ENCODE measurements at regions not wholly inside any gene's neighbourhood (a gene's known extent, or its start where the extent isn't known, plus 50 kb on each side); places are given as distances from the start of the nearest gene placed in this dataset.

- no peak overlapping the region for H3K27ac ChIP-seq
- no peak for DNase-seq (ENCODE audit: low spot score in 2 of 2)
- no peaks in the 10 kb centered on the region for H3K9me3 ChIP-seq
- no peaks in the 10 kb centered on the region for H3K27me3 ChIP-seq
- no peaks in the 10 kb centered on the region for H3K36me3 ChIP-seq
- TF ChIP-seq EP300 (IDR thresholded peaks at IDR 0.05) (no peak), CTCF (IDR thresholded peaks at IDR 0.05) (no peak), POLR2AphosphoS5 (IDR thresholded peaks at IDR 0.05) (no peak), POLR2A (IDR thresholded peaks at IDR 0.05) (no peak)
- no peak overlapping the region for H3K4me3 ChIP-seq
- no peaks in the 10 kb centered on the region for H3K4me1 ChIP-seq
Observed at GRCh38 chr14:82521191-82521590, 987.5 kb upstream of the SEL1L start.

GRCh38 chr14:82528016-82528415 lies 994.4 kb upstream of the SEL1L start:
- 67% methylated on average over 1 of the region's 1 CpG for WGBS
- H3K4me1 ChIP-seq = no peaks in the 10 kb centered on the region
- H3K9me3 ChIP-seq = no peaks in the 10 kb centered on the region
- H3K27ac ChIP-seq = no peak overlapping the region
- no peak overlapping the region for H3K4me3 ChIP-seq
- no peaks in the 10 kb centered on the region for H3K36me3 ChIP-seq
- TF ChIP-seq POLR2A (IDR thresholded peaks at IDR 0.05) = no peak
- TF ChIP-seq CTCF (IDR thresholded peaks at IDR 0.05) = no peak
- no peak for TF ChIP-seq EP300 (IDR thresholded peaks at IDR 0.05)
- TF ChIP-seq POLR2AphosphoS5 (IDR thresholded peaks at IDR 0.05) = no peak
- no peak for DNase-seq (ENCODE audit: low spot score in 2 of 2)
- no peaks in the 10 kb centered on the region for H3K27me3 ChIP-seq

GRCh38 chr14:82533351-82533750 lies 999.7 kb upstream of the SEL1L start:
- DNase-seq (ENCODE audit: low spot score in 2 of 2) = no peak
- TF ChIP-seq EP300 (IDR thresholded peaks at IDR 0.05) (no peak), CTCF (IDR thresholded peaks at IDR 0.05) (no peak), POLR2AphosphoS5 (IDR thresholded peaks at IDR 0.05) (no peak), POLR2A (IDR thresholded peaks at IDR 0.05) (no peak)

GRCh38 chr14:82536566-82536965 lies 1002.9 kb upstream of the SEL1L start:
- Histone ChIP-seq H3K27me3 (no peaks in the 10 kb centered on the region), H3K27ac (no peak overlapping the region), H3K4me3 (no peak overlapping the region), H3K36me3 (no peaks in the 10 kb centered on the region), H3K9me3 (no peaks in the 10 kb centered on the region), H3K4me1 (no peaks in the 10 kb centered on the region)
- no peak for TF ChIP-seq EP300 (IDR thresholded peaks at IDR 0.05)
- no peak for TF ChIP-seq POLR2AphosphoS5 (IDR thresholded peaks at IDR 0.05)
- TF ChIP-seq CTCF (IDR thresholded peaks at IDR 0.05) = no peak
- no peak for TF ChIP-seq POLR2A (IDR thresholded peaks at IDR 0.05)
- DNase-seq (ENCODE audit: low spot score in 2 of 2) = no peak
- WGBS = 74% methylated on average over 2 of the region's 2 CpGs

More at GRCh38 chr14:82533351-82533750, 999.7 kb upstream of the SEL1L start:
- Histone ChIP-seq H3K4me1 (no peaks in the 10 kb centered on the region), H3K27ac (no peak overlapping the region), H3K9me3 (no peaks in the 10 kb centered on the region), H3K4me3 (no peak overlapping the region), H3K36me3 (no peaks in the 10 kb centered on the region), H3K27me3 (no peaks in the 10 kb centered on the region)
- 90% methylated on average over 2 of the region's 2 CpGs for WGBS

GRCh38 chr14:82537831-82538230 lies 1004.2 kb upstream of the SEL1L start:
- no peak for TF ChIP-seq POLR2A (IDR thresholded peaks at IDR 0.05)
- TF ChIP-seq CTCF (IDR thresholded peaks at IDR 0.05) = no peak
- TF ChIP-seq EP300 (IDR thresholded peaks at IDR 0.05) = no peak
- TF ChIP-seq POLR2AphosphoS5 (IDR thresholded peaks at IDR 0.05) = no peak
- Histone ChIP-seq H3K27me3 (no peaks in the 10 kb centered on the region), H3K4me3 (no peak overlapping the region), H3K36me3 (no peaks in the 10 kb centered on the region), H3K27ac (no peak overlapping the region), H3K4me1 (no peaks in the 10 kb centered on the region), H3K9me3 (no peaks in the 10 kb centered on the region)
- DNase-seq (ENCODE audit: low spot score in 2 of 2) = no peak
- WGBS = 72% methylated on average over 3 of the region's 3 CpGs
